GM23338 (cell line): ENCODE measurements at regions not wholly inside any gene's neighbourhood (a gene's known extent, or its start where the extent isn't known, plus 50 kb on each side); places are given as distances from the start of the nearest gene placed in this dataset.

Source experiments
- ATAC-seq: fragments of 200-7000 bp; cut with Tn5 transposase; 3 replicates; pipeline ENCODE4 v1.9.1; 2020
- DNase-seq: peaks from one replicate; pipeline ENCODE4 v3.0.0-alpha.2; 2015; ENCODE audit warnings: low spot score
- H2AFZ ChIP-seq: fragments of 200-600 bp; sonication (generic); 2 replicates; pipeline ENCODE4 v1.8.0; 2016; ENCODE audit warnings: antibody characterized with exemption, mild to moderate bottlenecking, moderate library complexity
- H3F3A ChIP-seq: fragments of 200-600 bp; sonication (generic); replicated peaks from 2 replicates; pipeline ENCODE4 v1.8.0; 2017; ENCODE audit warnings: antibody characterized with exemption, mixed run types, low read depth
- H3K27ac ChIP-seq: fragments of 200-600 bp; sonication (generic); 2 replicates; pipeline ENCODE4 v1.6.1; 2016; ENCODE audit warnings: low read depth
- H3K27me3 ChIP-seq: fragments of 200-600 bp; sonication (generic); 2 replicates; pipeline ENCODE4 v1.8.0; 2016; ENCODE audit warnings: mild to moderate bottlenecking, mixed run types, moderate library complexity; ENCODE audit not compliant: insufficient read depth
- H3K36me3 ChIP-seq: fragments of 200-600 bp; sonication (generic); 2 replicates; pipeline ENCODE4 v1.8.0; 2016; ENCODE audit warnings: mild to moderate bottlenecking; ENCODE audit not compliant: insufficient read depth
- H3K4me1 ChIP-seq: fragments of 200-600 bp; sonication (generic); 2 replicates; pipeline ENCODE4 v1.8.0; 2016; ENCODE audit warnings: mild to moderate bottlenecking, moderate library complexity; ENCODE audit not compliant: insufficient read depth
- H3K4me2 ChIP-seq: fragments of 200-600 bp; sonication (generic); 2 replicates; pipeline ENCODE4 v1.7.1; 2017; ENCODE audit warnings: mixed run types
- H3K4me3 ChIP-seq: fragments of 200-600 bp; sonication (generic); 2 replicates; pipeline ENCODE4 v1.6.1; 2016; ENCODE audit warnings: mixed run types
- H3K79me2 ChIP-seq: fragments of 200-600 bp; sonication (generic); replicated peaks from 2 replicates; pipeline ENCODE4 v1.8.0; 2017; ENCODE audit warnings: mild to moderate bottlenecking; ENCODE audit not compliant: insufficient read depth
- H3K9me2 ChIP-seq: fragments of 200-600 bp; sonication (generic); 2 replicates; pipeline ENCODE4 v1.8.0; 2017; ENCODE audit not compliant: insufficient read depth
- H4K20me1 ChIP-seq: fragments of 200-600 bp; sonication (generic); replicated peaks from 2 replicates; pipeline ENCODE4 v1.8.0; 2017; ENCODE audit warnings: mild to moderate bottlenecking; ENCODE audit not compliant: insufficient read depth
- H3K27ac Mint-ChIP-seq: 2 replicates; pipeline ENCODE4 v1.8.0; 2020; ENCODE audit warnings: inconsistent platforms, mild to moderate bottlenecking, moderate library complexity, mixed read lengths
- H3K27me3 Mint-ChIP-seq: 3 replicates; pipeline ENCODE4 v1.8.0; 2022; ENCODE audit warnings: low read depth, mild to moderate bottlenecking, moderate library complexity, mixed read lengths, inconsistent platforms; ENCODE audit not compliant: insufficient read depth, poor library complexity
- H3K36me3 Mint-ChIP-seq: 3 replicates; pipeline ENCODE4 v1.8.0; 2021; ENCODE audit warnings: low read depth, mild to moderate bottlenecking, inconsistent platforms, moderate library complexity, mixed read lengths
- H3K4me1 Mint-ChIP-seq: 3 replicates; pipeline ENCODE4 v1.8.0; 2020; ENCODE audit warnings: mild to moderate bottlenecking, inconsistent platforms, mixed read lengths
- H3K4me3 Mint-ChIP-seq: 3 replicates; pipeline ENCODE4 v1.8.0; 2021; ENCODE audit warnings: moderate library complexity, mild to moderate bottlenecking, inconsistent platforms, mixed read lengths
- H3K9me3 Mint-ChIP-seq: 3 replicates; pipeline ENCODE4 v1.8.0; 2020; ENCODE audit warnings: moderate library complexity, mild to moderate bottlenecking, inconsistent platforms, mixed read lengths
- CREB1 ChIP-seq: fragments of 250-450 bp; sonication (Bioruptor Pico); IDR thresholded peaks from 2 replicates; pipeline ENCODE4 v1.5.0; 2020; ENCODE audit warnings: low read depth, mild to moderate bottlenecking, moderate library complexity
- CTCF ChIP-seq, 2 experiments: fragments of 200-600 bp in 1 of 2; sonication (generic) in 1 of 2; conservative IDR thresholded peaks; 2 replicates each; pipeline versions ENCODE4 v1.5.1 to v1.6.1; 2016 to 2017; ENCODE audit warnings: antibody characterized with exemption in 2 of 2, low read depth in 2 of 2, mild to moderate bottlenecking in 2 of 2, moderate library complexity in 1 of 2
- EZH2 ChIP-seq: fragments of 200-600 bp; sonication (generic); IDR thresholded peaks from one replicate; pipeline ENCODE4 v1.8.0; 2017; ENCODE audit warnings: antibody characterized with exemption, mild to moderate bottlenecking, low read depth; ENCODE audit not compliant: unreplicated experiment
- EZH2phosphoT487 ChIP-seq: fragments of 200-600 bp; sonication (generic); IDR thresholded peaks from one replicate; pipeline ENCODE4 v1.8.1; 2018; ENCODE audit warnings: antibody characterized with exemption; ENCODE audit not compliant: unreplicated experiment
- JUNB ChIP-seq: IDR thresholded peaks from one replicate; pipeline ENCODE4 v1.6.1; 2016; ENCODE audit warnings: antibody characterized with exemption; ENCODE audit not compliant: unreplicated experiment
- POLR2AphosphoS5 ChIP-seq: IDR thresholded peaks from 2 replicates; pipeline ENCODE4 v1.6.1; 2016; ENCODE audit warnings: antibody characterized with exemption, low read depth
- STAT1 ChIP-seq: IDR thresholded peaks from one replicate; pipeline ENCODE4 v1.6.1; 2016; ENCODE audit warnings: antibody characterized with exemption; ENCODE audit not compliant: unreplicated experiment
- ZNF114 ChIP-seq: fragments of 250-450 bp; sonication (Bioruptor Pico); IDR thresholded peaks from 2 replicates; pipeline ENCODE4 v1.5.0; 2020; ENCODE audit warnings: mild to moderate bottlenecking, moderate library complexity
- ZNF462 ChIP-seq: fragments of 250-450 bp; sonication (Bioruptor Pico); IDR thresholded peaks from 2 replicates; pipeline ENCODE4 v1.5.0; 2020; ENCODE audit warnings: mild to moderate bottlenecking, moderate library complexity

DNA sequence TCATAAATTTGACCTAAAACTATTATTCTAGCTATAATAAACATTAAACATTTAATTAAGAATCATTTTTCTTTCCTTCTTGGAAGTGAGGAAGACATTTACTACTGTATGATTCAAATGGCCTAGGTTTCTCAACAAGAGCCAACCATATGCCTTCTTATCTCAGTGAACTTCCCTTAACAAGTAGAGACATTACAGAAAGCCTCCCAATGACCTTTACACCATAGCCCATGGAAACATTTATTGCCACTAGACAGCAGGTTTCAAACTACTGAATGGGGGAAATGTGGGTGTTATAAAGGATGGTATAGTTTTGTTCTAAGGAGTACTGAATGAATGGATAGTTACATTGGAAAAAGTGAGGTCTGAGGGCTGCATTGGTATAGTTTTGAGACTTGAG lies 349.4 kb upstream of the SPRED2 start (continued):
- TF ChIP-seq ZNF462 (CRISPR knock-in tag), result no peak

DNA sequence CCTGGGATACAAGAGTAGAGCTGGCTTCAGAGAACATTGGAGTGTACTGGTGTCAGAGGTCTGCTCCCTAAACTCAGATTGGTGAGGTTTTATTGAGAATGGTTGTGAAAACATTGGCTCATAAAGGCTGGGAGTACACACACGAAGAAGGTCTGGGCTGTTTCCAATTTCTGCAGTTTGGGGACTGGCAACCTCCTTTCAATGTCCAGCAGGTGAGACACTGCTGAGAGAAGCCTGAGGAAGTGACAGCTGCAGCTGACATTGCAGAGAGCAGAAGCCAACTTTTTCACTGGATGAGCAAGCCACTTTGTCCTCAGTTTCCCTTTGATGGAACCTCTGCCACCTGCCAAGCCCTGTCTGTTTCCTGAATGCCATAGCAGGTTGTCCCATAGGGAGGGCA lies 346.6 kb upstream of the SPRED2 start:
- no peaks in the 10 kb centered on the region for H3K27me3 Mint-ChIP-seq
- no peak overlapping the region for H3K4me3 Mint-ChIP-seq
- no peaks in the 10 kb centered on the region for H3K79me2 ChIP-seq
- H3K27ac ChIP-seq, result no peak overlapping the region
- H3K9me2 ChIP-seq, result no peaks in the 10 kb centered on the region
- H3K9me3 Mint-ChIP-seq, result no peaks in the 10 kb centered on the region; the same call in 2 of the 3 replicates
- no peak overlapping the region for H3K27ac Mint-ChIP-seq
- no peaks in the 10 kb centered on the region for H3K27me3 ChIP-seq
- H3K36me3 ChIP-seq, result no peaks in the 10 kb centered on the region; the same call in 1 of the 2 replicates
- H3K4me3 ChIP-seq, result no peak overlapping the region
- no peak overlapping the region for H3K4me2 ChIP-seq
- H3K4me1 Mint-ChIP-seq, result peaks cover 4% of the 10 kb centered on the region; the same call in 2 of the 3 replicates
- H3K4me1 ChIP-seq, result no peaks in the 10 kb centered on the region
- DNase-seq (no peak), ATAC-seq (no peak)
- H2AFZ ChIP-seq, result no peak overlapping the region
- no peaks in the 10 kb centered on the region for H3F3A ChIP-seq
- H4K20me1 ChIP-seq, result no peaks in the 10 kb centered on the region
- H3K36me3 Mint-ChIP-seq, result no peaks in the 10 kb centered on the region
- TF ChIP-seq CTCF (conservative IDR thresholded peaks at IDR 0.05; ENCODE audit: low read depth in 2 of 2), result no peak
- TF ChIP-seq STAT1, result no peak
- no peak for TF ChIP-seq ZNF462 (CRISPR knock-in tag)
- no peak for TF ChIP-seq EZH2
- no peak for TF ChIP-seq ZNF114 (CRISPR knock-in tag)
- TF ChIP-seq JUNB, result no peak
- no peak for TF ChIP-seq CREB1 (CRISPR knock-in tag)
- TF ChIP-seq POLR2AphosphoS5, result no peak
- TF ChIP-seq EZH2phosphoT487, result no peak
